ENCODE measurements at regions not wholly inside any gene's neighbourhood (a gene's known extent, or its start where the extent isn't known, plus 50 kb on each side); places are given as distances from the start of the nearest gene placed in this dataset.

DNA sequence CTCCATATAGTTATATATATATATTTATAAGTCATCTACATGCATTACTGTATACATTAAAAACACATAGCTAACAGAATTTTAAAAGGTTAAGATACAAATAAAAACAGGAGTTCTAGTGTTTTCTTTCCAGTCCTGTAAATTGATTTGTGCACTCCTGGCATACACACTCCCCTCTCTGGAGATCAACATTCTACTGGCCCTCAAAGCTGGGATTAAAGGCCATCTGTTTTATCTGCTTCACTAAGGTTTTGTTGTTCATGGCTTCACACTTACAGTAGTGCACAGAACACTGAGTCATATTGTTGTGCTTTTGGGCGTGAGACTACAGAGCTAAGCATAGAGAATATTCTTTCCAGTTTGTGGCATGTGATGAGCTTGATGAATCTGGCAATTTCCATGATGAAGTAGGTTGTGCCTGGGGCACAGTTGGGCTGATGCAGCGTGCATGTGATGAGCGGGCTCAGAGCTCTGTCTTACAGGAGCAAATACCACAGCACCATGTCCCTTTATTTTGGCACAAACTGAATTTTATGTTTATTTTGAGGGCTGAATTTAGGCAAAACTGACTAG, 98.2 kb downstream of the TAF11L14 start:
- TF ChIP-seq ZNF331 (CRISPR knock-in tag; IDR thresholded peaks at IDR 0.05; ENCODE audit: low read depth) (no peak), EZH2phosphoT487 (IDR thresholded peaks at IDR 0.05; ENCODE audit: unreplicated experiment) (no peak), POLR2AphosphoS5 (IDR thresholded peaks at IDR 0.05; ENCODE audit: low read depth) (no peak), EZH2 (IDR thresholded peaks at IDR 0.05; ENCODE audit: low read depth, unreplicated experiment) (no peak), STAT1 (IDR thresholded peaks at IDR 0.05; ENCODE audit: unreplicated experiment) (no peak), ZNF114 (CRISPR knock-in tag; IDR thresholded peaks at IDR 0.05) (no peak), CREB1 (CRISPR knock-in tag; IDR thresholded peaks at IDR 0.05; ENCODE audit: low read depth) (no peak), NANOG (IDR thresholded peaks at IDR 0.05; ENCODE audit: borderline replicate concordance) (no peak)
- TF ChIP-seq, protein P1, sequence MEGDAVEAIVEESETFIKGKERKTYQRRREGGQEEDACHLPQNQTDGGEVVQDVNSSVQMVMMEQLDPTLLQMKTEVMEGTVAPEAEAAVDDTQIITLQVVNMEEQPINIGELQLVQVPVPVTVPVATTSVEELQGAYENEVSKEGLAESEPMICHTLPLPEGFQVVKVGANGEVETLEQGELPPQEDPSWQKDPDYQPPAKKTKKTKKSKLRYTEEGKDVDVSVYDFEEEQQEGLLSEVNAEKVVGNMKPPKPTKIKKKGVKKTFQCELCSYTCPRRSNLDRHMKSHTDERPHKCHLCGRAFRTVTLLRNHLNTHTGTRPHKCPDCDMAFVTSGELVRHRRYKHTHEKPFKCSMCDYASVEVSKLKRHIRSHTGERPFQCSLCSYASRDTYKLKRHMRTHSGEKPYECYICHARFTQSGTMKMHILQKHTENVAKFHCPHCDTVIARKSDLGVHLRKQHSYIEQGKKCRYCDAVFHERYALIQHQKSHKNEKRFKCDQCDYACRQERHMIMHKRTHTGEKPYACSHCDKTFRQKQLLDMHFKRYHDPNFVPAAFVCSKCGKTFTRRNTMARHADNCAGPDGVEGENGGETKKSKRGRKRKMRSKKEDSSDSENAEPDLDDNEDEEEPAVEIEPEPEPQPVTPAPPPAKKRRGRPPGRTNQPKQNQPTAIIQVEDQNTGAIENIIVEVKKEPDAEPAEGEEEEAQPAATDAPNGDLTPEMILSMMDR (conservative IDR thresholded peaks at IDR 0.05; ENCODE audit: low read depth in 2 of 2): no peak
- TF ChIP-seq, protein P2, sequence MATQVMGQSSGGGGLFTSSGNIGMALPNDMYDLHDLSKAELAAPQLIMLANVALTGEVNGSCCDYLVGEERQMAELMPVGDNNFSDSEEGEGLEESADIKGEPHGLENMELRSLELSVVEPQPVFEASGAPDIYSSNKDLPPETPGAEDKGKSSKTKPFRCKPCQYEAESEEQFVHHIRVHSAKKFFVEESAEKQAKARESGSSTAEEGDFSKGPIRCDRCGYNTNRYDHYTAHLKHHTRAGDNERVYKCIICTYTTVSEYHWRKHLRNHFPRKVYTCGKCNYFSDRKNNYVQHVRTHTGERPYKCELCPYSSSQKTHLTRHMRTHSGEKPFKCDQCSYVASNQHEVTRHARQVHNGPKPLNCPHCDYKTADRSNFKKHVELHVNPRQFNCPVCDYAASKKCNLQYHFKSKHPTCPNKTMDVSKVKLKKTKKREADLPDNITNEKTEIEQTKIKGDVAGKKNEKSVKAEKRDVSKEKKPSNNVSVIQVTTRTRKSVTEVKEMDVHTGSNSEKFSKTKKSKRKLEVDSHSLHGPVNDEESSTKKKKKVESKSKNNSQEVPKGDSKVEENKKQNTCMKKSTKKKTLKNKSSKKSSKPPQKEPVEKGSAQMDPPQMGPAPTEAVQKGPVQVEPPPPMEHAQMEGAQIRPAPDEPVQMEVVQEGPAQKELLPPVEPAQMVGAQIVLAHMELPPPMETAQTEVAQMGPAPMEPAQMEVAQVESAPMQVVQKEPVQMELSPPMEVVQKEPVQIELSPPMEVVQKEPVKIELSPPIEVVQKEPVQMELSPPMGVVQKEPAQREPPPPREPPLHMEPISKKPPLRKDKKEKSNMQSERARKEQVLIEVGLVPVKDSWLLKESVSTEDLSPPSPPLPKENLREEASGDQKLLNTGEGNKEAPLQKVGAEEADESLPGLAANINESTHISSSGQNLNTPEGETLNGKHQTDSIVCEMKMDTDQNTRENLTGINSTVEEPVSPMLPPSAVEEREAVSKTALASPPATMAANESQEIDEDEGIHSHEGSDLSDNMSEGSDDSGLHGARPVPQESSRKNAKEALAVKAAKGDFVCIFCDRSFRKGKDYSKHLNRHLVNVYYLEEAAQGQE (IDR thresholded peaks at IDR 0.05; ENCODE audit: unreplicated experiment): no peak
- TF ChIP-seq, protein P3, sequence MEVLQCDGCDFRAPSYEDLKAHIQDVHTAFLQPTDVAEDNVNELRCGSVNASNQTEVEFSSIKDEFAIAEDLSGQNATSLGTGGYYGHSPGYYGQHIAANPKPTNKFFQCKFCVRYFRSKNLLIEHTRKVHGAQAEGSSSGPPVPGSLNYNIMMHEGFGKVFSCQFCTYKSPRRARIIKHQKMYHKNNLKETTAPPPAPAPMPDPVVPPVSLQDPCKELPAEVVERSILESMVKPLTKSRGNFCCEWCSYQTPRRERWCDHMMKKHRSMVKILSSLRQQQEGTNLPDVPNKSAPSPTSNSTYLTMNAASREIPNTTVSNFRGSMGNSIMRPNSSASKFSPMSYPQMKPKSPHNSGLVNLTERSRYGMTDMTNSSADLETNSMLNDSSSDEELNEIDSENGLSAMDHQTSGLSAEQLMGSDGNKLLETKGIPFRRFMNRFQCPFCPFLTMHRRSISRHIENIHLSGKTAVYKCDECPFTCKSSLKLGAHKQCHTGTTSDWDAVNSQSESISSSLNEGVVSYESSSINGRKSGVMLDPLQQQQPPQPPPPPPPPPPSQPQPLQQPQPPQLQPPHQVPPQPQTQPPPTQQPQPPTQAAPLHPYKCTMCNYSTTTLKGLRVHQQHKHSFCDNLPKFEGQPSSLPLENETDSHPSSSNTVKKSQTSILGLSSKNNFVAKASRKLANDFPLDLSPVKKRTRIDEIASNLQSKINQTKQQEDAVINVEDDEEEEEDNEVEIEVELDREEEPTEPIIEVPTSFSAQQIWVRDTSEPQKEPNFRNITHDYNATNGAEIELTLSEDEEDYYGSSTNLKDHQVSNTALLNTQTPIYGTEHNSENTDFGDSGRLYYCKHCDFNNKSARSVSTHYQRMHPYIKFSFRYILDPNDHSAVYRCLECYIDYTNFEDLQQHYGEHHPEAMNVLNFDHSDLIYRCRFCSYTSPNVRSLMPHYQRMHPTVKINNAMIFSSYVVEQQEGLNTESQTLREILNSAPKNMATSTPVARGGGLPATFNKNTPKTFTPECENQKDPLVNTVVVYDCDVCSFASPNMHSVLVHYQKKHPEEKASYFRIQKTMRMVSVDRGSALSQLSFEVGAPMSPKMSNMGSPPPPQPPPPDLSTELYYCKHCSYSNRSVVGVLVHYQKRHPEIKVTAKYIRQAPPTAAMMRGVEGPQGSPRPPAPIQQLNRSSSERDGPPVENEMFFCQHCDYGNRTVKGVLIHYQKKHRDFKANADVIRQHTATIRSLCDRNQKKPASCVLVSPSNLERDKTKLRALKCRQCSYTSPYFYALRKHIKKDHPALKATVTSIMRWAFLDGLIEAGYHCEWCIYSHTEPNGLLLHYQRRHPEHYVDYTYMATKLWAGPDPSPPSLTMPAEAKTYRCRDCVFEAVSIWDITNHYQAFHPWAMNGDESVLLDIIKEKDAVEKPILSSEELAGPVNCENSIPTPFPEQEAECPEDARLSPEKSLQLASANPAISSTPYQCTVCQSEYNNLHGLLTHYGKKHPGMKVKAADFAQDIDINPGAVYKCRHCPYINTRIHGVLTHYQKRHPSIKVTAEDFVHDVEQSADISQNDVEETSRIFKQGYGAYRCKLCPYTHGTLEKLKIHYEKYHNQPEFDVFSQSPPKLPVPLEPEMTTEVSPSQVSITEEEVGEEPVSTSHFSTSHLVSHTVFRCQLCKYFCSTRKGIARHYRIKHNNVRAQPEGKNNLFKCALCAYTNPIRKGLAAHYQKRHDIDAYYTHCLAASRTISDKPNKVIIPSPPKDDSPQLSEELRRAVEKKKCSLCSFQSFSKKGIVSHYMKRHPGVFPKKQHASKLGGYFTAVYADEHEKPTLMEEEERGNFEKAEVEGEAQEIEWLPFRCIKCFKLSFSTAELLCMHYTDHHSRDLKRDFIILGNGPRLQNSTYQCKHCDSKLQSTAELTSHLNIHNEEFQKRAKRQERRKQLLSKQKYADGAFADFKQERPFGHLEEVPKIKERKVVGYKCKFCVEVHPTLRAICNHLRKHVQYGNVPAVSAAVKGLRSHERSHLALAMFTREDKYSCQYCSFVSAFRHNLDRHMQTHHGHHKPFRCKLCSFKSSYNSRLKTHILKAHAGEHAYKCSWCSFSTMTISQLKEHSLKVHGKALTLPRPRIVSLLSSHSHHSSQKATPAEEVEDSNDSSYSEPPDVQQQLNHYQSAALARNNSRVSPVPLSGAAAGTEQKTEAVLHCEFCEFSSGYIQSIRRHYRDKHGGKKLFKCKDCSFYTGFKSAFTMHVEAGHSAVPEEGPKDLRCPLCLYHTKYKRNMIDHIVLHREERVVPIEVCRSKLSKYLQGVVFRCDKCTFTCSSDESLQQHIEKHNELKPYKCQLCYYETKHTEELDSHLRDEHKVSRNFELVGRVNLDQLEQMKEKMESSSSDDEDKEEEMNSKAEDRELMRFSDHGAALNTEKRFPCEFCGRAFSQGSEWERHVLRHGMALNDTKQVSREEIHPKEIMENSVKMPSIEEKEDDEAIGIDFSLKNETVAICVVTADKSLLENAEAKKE (CRISPR knock-in tag; IDR thresholded peaks at IDR 0.05): no peak
- TF ChIP-seq, protein P4, sequence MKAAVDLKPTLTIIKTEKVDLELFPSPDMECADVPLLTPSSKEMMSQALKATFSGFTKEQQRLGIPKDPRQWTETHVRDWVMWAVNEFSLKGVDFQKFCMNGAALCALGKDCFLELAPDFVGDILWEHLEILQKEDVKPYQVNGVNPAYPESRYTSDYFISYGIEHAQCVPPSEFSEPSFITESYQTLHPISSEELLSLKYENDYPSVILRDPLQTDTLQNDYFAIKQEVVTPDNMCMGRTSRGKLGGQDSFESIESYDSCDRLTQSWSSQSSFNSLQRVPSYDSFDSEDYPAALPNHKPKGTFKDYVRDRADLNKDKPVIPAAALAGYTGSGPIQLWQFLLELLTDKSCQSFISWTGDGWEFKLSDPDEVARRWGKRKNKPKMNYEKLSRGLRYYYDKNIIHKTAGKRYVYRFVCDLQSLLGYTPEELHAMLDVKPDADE (IDR thresholded peaks at IDR 0.05): no peak
